Stimulated activated CD4-positive, alpha-beta T cell treated with anti-CD3 and anti-CD28 coated beads, Interleukin-4, amount 100 ng/mL, for 24 hours (primary cell): ENCODE measurements at regions not wholly inside any gene's neighbourhood (a gene's known extent, or its start where the extent isn't known, plus 50 kb on each side); places are given as distances from the start of the nearest gene placed in this dataset.
"Not testable (repeated sequence)": the region's sequence is repeated elsewhere in the genome, so short reads cannot be mapped to it uniquely, and the experiment has no call there.

Source experiments
- DNase-seq: peaks from one replicate; pipeline ENCODE4 v3.0.0-alpha.2; 2020

DNA sequence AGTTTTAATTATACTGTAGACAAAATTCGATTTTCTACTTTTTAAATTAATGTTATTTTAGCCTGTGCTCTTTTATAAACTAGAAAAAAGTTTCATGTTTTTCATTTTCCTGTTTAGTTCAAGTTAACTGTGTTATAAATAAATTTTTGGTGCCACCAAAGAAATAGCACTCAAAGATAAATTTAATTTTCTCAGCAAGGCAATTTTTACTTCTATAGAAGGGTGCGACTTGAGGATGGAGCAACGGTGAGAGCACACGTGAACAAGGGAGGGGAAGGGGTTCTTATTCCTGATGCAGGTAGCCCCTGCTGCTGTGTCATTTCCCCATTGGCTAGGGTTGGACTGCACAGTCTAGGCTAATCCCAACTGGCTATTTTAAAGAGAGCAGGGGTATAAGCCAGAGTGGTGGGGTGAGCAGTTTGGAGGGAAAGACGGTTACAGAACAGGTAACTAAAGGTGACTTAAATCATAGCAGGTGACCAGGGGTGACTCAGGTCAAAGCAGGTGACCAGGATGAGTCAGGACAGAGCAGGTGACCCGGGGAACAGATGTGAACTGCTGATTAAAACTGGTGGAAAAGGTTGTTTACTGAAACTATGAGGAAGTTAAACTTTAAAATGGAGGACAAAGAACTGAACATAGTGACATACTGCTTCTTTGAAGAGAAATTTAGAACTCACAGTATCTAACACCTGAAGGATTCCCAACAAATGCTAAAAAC is 104.6 kb upstream of the GPBP1 start:
- no peak for DNase-seq

DNA sequence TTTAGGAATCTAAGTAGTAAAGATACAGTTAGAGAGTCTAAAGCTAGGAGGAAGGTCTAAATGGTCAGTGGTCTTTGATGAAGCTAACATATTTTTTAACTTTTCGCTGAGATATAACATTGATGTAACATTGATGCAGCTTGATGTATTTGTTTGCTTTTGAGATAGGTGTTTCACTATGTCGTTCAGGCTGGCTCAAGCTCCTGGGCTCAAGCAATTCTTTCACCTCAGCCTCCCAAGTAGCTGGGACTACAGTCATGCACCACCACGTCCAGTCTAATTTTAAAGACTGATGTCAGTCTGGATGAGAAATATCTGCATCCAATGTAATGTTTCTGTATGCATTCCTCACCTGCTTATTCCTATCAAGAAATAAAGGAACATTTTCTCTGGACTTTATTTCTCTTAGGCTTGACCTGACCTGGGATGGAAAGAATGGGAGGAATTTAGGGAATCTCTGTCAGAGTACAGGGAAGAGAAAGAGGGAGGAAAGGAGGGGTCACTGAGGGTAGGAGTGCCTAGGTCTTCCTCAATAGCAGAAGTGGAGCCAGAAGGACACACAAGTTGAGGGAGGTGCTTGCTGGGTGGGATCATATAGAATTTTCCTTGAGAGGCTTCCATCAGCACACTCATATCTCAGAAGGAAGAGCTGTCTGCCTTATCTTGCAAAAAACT is 101.5 kb upstream of the GPBP1 start:
- no peak for DNase-seq

DNA sequence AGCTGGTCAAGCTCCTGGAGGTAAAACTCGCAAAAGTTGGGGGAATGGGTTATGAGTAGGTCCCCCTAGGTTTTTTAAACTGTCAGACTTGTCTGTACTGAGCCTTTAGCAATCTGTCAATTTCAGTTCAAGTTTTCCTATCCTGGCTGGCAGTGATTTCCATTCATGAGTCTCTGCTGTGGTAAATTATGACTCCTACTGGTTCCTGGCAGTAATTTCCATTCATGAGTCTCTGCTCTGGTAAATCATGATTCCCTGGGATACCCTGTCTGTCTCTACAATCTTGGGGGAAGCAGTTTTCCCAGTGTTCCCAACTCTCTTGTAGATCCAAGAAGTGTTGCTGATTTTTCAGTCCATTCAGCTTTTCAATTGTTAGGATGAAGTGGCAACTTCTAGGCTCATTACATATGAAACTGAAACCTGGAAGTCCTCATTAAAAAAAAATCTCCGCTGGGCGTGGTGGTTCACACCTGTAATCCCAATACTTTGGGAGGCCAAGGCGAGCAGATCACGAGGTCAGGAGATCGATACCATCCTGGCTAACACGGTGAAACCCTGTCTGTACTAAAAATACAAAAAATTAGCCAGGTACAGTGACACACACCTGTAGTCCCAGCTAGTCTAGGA is 91.3 kb upstream of the GPBP1 start:
- no peak for DNase-seq

DNA sequence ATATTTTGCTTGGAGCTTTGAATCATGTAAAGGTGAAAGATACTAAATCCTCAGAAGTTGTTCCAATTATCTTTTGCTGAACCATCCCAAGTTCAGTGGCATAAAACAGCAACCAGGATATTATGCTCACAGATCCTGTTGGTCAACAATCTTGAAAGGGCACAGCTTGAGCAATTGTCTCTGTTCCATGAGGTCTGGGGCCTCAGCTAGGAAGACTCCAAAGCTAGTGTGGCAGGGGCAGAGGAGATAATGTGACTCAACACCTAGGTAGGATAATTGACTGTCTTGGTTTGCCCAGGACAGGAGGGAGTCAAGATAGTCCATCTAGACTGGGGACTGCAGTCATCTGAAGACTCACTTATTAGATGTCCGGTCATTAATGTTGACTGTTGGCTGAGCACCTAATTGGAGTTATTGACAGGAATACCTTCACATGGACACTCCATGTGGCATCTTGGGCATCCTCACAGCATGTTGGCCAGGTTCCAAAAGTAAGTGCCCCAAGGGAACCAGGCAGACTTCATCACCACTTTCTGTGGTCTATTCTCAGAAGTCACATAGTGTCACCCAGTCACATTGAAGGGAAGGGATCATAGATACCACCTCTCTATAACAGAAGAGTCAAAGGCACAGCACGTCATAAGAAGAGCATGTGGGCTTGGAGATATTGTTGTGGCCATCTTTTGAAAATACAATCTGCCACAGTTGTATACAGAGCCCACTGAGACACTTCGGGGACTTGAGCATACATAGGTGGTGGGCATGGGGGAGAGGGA is 88.4 kb upstream of the GPBP1 start:
- DNase-seq, result no peak

DNA sequence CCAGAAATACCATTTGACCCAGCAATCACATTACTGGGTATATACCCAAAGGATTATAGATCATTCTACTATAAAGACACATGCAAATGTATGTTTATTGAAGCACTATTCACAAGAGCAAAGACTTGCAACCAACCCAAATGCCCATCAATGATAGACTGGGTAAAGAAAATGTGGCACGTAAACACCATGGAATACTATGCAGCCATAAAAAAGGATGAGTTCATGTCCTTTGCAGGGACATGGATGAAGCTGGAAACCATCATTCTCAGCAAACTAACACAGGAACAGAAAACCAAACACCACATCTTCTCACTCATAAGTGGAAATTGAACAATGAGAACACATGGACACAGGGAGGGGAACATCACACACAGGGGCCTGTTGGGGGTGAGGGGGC is 85.9 kb upstream of the GPBP1 start:
- not testable (repeated sequence) for DNase-seq

DNA sequence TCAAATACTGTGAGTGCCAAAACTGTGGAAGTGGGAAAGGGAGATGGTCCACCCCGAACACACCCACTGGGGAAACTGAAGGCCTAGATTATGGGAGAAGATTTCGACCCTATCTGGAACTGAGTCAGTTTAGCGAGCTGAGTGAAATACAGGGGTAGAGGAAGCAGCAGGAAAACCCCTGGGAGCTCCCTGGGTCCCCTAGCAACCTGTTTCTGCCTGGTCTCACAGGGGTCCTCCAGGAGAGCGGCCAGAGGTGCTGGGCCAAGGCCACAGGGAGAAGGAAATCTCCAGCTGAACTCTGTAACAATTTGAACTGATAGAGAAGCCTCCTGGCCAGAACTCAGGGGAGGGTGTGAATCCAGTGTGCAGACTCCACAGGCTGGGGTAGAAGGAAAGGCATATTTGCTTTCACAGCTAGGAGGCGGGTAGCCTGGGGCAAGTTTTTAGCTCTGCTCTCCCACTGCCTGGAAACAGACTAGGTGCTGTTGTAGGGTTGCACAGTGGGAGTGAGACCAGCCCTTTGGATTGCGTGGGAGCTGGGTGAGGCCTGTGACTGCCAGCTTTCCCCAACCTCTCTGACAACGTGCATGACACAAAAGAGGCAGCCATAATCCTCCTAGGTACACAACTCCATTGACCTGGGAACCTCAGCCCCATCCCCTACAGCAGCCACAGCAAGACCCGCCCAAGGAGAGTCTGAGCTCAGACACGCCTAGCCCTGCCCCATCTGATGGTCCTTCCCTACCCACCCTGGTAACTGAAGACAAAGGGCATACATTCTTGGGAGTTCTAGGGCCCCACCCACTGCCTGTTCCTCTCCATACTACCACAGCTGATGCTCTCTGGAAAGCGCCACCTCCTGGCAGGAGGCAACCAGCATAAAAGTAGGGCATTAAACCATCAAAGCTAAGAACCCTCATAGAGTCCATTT is 78.8 kb upstream of the GPBP1 start:
- DNase-seq, result no peak

DNA sequence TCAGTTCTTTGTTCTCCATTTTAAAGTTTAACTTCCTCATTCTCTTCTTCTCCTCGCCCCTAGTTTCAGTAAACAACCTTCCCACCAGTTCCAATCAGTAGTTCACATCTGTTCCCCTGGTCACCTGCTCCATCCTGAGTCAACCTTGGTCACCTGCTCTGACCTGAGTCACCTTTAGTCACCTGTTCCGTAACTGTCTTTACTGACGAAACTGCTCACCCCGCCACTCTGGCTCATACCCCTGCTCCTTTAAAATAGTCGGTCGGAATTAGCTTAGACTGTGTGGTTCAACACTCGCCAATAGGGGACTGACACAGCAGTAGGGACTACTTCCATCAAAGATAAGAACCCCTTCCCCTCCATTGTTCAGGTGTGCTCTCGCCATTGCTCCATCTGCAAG is 76.3 kb upstream of the GPBP1 start:
- no peak for DNase-seq

DNA sequence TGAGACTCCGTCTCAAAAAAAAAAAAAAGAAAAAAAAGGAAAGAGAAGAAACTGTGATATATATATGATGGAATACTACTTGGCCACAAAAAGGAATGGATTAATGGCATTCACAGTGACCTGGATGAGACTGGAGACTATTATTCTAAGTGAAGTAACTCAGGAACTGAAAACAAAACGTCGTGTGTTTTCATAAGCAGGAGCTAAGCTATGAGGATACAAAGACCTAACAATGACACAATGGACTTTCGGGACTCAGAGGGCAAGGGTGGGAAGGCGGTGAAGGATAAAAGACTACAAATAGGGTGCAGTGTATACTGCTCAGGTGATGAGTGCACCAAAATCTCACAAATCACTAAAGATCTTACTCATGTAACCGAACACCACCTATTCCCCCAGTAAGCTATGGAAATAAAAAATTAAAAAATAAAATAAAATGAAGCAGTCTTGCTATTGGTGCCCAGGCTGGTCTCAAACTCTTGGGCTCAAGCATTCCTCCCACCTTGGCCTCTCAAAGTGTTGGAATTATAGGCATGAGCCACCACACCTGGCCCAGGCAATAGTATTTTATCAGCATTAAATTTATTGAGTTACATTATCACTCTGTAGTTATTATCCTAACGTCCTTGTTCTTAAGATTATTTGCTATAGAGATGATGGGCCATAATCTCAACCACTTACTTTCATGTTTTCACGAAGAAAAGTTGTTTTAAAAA is 71.5 kb upstream of the GPBP1 start:
- DNase-seq, result no peak

DNA sequence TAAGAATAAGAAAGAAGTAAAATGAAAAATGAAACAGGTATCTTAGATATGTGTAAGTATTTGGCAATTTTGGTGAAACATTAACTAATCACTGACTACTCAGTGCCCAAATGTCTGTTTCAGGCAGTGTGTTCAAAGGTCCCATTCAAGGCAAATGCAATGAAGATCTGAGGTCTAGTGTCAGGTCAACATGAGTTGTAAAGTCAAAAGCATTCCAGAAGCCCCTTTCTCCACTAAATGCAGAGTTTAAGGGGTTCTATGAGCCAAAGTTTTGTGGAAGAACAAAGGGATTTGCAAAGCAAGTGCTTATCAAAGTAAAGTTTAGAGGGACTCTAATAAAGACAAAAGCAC is 71.0 kb upstream of the GPBP1 start:
- no peak for DNase-seq

DNA sequence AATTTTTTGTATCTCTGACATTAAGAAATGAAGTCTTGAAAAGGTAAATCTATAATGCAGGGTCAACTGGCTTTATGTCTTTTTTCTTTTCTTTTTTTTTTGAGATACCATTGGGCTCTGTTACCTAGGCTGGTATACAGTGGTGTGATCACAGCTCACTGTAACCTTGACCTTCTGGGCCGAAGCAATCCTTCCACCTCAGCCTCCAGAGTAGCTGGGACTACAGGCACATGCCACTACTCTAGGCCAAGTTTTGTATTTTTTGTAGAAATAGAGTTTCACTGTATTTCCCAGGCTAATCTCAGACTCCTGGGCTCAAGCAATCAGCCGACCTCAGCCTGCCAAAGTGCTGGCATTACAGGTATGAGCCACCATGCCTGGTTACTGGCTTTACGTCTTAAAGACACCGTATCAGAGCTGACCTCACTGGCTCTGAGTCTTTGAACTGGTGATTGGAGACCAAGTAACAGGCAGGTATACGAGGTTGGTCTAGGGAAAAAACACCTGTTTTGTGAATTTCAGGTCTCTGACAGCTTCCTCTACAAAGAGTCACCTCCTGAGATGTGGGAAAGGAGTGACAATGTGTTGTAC is 70.4 kb upstream of the GPBP1 start:
- no peak for DNase-seq

DNA sequence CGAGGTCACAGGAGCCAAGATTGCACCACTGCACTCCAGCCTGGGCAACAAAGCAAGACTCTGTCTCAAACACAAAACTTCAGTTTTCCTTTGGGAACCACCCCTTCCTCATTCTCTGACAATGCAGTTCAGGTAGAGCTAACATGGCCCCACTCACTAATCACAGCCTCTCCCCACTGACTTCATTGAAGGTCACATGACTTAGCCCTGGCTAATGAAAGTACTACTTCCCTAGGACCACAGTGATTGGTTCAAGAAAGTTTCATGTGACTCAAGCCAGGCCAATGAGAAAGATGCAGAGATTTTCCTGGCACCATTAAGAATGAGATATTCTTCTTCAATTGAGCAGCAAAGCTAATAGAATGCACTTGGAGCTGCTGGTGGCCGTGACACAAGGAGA is 67.2 kb upstream of the GPBP1 start:
- DNase-seq, result no peak

DNA sequence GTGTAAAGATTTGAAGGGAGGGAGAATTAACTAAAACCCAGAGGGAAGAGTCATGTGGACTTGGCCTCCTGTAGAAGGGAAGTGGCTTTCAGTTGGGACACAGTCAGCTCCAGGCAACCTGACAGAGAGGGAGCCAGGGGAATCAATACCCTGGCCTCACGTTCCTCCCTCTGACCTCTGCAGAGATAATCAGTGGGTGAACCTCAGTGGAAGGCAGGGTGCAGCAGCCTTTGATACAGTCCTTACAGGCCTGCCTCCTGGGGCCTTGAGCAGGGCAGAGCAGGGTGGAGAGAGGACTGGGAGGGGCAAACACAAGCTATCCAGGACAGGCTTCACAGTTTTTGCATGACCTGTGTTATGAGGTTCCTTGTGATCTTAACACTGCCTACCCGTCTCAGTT is 61.9 kb upstream of the GPBP1 start:
- no peak for DNase-seq

DNA sequence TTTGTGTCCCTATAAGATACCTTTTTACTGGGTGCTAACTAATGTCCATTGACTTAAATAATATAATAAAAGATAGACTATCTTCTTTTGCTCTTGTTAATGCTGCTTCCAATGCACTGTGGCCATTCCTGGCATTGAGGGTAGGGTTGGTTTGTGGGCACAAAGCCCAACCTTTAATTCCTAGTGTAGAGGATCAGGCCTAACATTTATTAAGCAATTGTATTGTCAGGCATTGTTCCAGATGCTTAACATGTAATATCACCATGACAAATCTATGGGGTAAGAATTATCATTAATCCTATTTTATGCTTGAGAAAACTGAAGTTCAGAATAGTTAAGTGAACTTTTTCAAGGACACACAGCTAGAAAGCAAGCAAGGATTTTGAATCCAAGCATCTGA is 60.4 kb upstream of the GPBP1 start:
- no peak for DNase-seq

DNA sequence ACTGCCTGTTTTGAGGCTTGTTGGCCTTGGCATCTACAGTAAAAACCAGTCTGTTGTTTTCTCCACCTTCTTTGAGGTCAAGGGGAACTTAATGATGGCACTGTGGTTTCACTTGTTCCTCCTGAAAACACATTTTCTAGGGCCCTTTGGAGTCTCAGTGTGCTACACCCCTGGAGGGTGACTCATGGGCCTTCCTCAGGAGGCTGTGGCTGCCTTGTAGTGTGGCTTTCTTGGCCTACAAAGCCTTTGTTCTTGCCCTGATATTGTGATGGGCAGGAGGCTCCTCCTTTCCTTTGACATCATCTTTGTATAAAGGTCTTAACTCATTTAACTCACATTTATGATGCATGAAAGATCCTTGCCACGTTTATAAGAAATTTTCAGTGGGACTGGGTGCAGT is 56.3 kb upstream of the GPBP1 start:
- DNase-seq, result peak; percentile 48

DNA sequence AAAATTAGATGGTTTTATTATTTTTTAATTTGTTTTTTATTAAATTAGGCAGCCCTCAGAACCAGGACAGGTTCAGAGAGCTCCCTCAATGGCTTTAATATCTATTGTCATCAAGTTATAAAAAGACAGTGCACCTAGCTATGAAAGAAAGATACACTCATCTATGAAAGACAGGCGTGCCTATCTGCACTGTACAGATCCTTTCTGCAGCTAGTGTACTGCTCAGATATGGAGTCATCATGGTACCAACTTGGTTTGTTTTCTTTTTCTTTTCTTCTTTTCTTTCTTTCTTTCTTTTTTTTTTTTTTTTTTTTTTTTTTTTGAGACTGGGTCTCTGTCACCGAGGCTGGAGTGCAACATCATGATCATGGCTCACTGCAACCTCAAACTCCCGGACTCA is 54.8 kb upstream of the GPBP1 start:
- no peak for DNase-seq

DNA sequence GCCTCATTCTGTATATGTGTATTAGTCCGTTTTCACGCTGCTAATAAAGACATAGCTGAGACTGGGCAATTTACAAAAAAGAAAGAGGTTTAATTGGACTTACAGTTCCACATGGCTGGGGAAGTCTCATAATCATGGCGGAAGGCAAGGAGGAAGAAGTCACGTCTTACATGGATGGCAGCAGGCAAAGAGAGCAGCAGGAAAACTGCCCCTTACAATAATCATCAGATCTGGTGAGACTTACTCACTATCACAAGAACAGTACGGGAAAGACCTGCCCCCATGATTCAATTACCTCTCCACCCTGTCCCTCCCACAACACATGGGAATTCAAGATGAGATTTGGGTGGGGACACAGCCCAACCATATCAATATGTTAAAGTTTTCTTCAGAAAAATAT is 49.8 kb upstream of the GPBP1 start:
- no peak for DNase-seq
